ENCODE measurements at regions not wholly inside any gene's neighbourhood (a gene's known extent, or its start where the extent isn't known, plus 50 kb on each side); places are given as distances from the start of the nearest gene placed in this dataset.

DNA sequence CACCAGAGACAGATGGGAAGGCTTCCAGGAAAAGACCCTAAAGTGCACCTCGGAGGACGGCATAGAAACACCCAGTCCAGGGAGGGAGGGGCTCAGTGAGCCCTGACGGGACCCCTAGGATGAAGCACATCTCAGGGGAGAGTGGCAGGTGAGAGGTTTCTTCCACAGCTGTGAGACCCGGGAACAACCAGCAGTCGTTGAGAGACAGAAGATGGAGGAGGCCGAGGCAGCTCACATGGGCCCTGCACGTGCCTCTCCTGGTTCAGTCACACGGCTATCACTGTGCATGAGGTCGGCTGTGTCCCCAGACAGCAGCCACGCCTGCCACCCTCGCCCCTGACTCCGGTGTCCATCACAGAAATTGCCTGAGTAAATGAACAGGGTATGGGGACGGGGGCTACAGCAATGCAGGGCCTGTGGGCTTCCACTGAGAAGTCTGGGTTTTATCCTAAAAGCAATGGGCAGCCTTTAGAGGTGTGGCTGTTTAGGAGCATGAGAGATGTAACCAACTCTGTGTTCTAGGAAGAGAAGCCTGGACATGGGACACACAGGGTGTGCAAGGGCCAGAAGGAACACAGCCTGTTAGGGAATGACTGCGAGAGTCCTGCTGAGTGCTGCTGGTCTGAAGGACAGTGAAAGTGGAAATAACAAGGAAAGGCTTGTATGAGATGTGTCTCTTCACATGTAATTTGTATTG lies 102.0 kb downstream of the TMEM18 start:
- DNase-seq (ENCODE audit: low read depth) = no peak

GRCh38 chr2:573805-574392 lies 103.3 kb downstream of the TMEM18 start:
- no peak for DNase-seq (ENCODE audit: low read depth)

GRCh38 chr2:573025-573424 lies 104.2 kb downstream of the TMEM18 start:
- DNase-seq (ENCODE audit: low read depth) = no peak

DNA sequence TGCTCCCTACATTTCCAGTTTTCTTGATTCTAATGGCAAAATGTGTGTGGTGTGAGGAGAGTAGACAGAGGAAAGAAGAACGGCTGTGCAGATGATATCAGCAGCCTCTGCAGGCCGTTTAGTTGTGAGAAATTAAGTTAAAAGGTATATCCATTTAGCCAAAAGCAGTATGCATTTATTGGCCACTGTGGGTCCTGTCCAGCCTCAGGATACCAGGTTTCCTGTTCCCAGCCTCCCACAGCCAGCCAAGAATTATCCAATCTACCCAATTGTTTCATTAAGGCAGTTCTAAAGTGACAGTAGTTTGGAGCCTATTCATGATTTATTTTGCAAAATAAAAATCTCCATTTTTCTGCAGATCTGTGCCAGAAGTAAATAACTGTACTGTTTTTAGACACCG lies 107.5 kb downstream of the TMEM18 start:
- no peak for DNase-seq (ENCODE audit: low read depth)

- no peak for DNase-seq (ENCODE audit: low read depth)
Observed at GRCh38 chr2:568639-569235, 108.5 kb downstream of the TMEM18 start.

DNA sequence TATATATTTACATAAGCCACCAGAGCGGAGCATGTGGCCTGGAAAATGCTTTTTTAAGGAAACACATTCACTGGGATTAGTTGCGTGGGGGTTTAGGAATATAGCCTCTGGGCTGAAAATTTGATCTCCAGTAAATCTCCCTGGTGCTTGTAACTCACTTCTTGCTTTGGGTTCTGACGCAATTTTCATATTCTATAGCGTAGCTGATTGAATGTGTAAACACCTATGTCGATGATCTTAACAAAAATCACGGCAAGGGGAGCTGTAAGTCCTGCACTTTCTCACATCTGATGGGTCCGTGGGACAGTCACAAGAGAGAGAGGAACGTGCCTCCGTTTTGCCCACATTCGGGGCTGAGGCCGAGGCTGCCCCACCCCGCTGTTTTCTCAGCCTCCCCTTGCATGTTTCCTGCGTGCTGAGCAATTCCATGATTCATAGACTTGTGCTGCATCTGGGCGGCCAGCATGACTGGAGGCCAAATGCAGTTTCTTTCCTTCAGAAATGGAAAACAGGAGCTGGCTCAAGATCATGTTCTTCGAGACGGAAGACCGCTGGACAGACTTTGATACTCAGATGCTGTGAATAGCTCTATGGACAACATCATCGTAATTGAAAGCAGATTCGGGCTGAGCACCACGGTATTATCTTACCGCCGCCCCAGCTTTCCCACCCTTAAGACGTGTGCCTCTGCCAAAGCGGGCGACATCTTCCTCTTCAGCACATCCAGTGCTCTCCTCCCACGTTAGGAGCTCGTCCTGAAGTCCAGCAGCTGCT lies 109.2 kb downstream of the TMEM18 start:
- DNase-seq (ENCODE audit: low read depth) = no peak

DNA sequence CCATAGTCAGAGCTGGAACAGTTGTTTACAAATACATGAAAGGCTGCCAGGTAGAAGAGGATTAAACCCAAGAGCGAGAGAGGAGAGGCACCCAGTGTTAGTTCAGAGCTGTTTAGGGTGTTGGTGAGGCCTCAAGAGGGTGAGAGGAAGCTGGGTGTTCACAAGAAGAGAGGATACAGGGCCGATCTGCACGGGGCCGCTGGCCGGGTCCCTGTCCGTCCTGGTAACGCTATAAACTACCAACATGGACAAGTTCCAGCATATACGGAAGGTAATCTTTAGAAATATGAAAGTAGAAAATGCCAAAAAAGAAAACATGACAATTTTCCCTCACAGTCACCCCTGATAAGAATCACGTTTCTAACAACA lies 109.7 kb downstream of the TMEM18 start:
- no peak for DNase-seq (ENCODE audit: low read depth)

DNA sequence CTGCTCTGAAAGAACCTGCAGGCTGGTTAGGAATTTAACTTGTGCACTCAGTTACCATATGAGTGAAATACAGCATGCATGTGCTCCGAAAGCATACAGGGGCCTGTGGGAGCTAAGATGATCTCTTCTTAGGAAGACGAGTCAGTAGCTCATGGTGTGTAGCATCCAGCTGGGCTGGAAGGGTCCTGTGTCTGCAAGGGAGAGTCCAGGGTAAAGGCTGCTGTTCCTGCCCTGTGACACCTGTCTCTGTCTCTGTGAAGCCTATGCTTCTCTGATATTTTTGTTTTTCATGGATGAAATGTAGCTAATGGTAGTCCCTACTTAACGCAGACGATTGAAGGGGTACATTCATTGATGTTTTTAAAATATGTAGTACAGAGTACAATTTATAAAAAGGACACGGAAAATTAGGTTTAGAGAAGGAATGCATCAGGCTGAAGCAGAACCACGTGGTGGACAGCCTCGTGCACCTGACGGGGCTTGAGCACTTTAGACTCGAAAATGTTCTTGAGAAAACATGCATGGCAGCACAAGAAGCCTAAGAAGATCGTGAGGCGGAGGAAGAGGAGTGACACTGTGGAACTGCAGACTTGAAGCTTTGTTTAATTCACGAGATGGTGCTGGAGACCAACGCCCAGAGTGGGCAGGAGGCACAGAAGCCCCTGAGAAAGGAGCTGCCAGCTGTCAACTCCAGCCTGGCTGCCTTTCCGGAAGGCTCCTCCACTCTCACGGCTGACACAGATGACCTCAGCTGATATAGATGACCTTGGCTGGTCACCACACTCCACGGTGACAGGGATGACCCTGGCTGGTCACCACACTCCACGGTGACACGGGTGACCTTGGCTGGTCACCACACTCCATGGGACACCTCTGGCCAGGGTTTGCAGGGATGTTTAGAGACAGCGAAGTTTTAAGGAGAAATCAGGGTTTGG lies 110.6 kb downstream of the TMEM18 start:
- no peak for DNase-seq (ENCODE audit: low read depth)

DNA sequence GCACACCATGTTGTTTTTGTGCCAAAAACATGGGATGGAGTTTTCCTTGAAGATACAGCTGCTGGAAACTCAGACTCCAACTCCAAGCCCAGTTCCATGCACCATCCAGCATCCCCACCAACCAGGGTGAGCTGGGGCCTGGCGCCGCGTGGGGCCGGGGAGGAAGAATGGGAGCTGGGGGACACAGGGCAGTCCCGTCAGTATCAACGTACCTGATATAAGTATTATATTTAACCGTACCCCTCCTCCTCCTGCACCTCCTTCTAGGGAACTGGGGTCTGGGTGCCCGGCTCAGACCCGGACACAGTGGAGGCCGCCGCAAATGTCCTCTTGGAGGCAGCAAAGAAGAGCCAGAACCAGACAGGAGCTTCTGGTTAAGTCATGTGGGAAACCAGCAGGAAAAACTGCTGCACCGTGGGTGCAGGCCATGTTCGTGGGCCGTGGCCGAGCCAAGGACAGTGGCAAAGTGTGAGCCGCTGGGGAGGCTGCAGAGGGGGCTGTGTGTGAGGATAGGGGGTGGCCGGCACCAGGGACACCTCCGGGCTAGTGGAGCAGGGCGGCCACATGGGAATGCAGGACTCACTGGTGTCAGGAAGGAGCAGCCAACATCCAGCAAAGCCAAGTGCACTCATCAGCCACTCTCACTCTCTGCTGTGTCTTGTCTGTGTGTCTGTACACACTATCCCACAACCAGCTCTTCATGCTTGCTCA lies 112.6 kb downstream of the TMEM18 start:
- no peak for DNase-seq (ENCODE audit: low read depth)

DNA sequence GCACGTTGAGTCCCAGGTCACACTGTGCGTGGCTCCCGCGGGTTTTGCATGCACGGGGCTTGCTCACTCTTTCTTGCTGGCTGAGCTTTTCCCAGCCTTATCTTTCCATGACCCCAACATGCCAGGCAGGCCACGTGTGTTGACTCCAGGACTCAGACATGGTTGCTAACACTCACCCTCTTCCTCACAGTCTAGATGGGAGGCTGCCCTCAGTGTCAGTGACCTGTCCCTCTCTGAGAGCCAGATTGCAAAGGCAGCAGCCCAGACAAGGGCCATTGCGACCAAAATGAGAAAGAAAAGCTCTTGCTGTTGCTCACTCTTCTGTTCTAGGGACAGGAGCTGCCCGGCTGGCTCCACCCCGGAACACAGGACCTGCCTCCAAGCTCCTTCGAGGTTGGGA lies 113.7 kb downstream of the TMEM18 start:
- DNase-seq (ENCODE audit: low read depth) = no peak

DNA sequence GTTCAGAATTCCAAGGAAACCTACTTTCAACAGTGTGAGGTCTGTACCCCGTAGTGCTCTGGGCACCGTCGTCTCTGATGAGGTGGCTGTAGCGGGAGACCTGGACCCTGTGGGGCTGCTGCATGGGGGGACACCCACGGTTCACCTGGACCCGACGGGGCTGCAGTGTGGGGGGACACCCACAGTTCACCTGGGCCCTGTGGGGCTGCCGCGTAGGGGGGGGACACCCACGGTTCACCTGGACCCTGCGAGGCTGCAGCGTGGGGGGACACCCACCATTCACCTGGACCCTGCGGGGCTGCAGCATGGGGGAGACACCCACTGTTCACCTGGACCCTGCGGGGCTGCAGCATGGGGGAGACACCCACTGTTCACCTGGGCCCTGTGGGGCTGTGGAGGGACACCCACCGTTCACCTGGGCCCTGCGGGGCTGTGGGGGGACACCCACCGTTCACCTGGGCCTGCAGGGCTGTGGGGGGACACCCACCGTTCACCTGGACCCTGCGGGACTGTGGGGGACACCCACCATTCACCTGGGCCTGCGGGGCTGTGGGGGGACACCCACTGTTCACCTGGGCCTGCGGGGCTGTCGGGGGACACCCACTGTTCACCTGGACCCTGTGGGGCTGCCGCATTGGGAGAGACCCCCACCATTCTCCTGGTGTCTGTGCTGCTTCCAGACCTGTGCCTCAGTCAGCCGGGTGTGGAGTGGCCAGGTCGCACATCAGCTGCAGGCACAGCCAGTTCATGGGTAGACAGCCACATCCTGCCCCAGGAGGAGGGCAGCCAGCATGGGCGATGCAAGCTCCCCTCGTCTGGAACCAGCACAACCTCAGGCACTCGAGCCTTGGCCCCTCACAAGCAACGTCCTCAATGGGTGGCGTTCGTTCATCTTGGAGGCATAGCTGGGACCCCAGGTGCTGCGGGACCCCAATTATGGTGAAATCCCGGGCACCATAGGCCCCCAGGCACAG lies 114.5 kb downstream of the TMEM18 start:
- no peak for DNase-seq (ENCODE audit: low read depth)

GRCh38 chr2:558879-559278 lies 118.3 kb downstream of the TMEM18 start:
- DNase-seq (ENCODE audit: low read depth) = no peak

DNA sequence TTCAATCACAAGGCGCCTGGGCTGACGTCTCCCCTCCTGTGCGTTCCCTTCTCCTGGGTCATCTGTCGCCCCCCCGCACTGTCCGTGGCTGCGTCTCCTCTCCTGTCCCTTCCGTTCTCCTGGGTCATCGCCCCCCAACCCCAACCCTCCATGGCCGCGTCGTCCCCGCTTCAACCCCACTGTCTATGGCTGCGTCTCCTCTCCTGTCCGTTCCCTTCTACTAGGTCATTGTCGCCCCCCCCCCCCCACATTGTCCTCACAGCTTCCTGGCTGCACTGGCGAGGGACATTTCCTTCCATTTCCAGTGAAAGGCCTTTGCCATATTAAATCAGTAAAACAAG lies 118.9 kb downstream of the TMEM18 start:
- DNase-seq (ENCODE audit: low read depth) = no peak

- no peak for DNase-seq (ENCODE audit: low read depth)
Observed at GRCh38 chr2:557635-558301, 119.4 kb downstream of the TMEM18 start.

DNA sequence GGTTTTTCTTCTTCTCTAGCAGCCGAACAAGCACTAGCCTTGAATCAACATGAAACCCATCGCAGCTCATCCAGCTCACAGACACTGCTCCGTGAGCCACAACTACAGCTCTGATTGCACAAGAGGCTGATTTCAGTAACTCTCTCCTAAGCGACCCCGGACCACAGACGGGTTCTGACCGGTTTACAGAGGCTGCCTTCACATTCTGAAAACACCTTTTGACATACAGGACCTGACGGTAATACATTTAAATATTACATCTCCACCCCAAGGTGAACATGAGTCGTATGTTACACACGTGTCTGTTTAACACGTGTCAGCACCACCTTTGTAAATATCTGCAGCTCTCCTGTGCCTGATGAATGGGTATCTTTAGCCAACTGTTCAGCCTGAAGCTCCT lies 120.7 kb downstream of the TMEM18 start:
- no peak for DNase-seq (ENCODE audit: low read depth)

DNA sequence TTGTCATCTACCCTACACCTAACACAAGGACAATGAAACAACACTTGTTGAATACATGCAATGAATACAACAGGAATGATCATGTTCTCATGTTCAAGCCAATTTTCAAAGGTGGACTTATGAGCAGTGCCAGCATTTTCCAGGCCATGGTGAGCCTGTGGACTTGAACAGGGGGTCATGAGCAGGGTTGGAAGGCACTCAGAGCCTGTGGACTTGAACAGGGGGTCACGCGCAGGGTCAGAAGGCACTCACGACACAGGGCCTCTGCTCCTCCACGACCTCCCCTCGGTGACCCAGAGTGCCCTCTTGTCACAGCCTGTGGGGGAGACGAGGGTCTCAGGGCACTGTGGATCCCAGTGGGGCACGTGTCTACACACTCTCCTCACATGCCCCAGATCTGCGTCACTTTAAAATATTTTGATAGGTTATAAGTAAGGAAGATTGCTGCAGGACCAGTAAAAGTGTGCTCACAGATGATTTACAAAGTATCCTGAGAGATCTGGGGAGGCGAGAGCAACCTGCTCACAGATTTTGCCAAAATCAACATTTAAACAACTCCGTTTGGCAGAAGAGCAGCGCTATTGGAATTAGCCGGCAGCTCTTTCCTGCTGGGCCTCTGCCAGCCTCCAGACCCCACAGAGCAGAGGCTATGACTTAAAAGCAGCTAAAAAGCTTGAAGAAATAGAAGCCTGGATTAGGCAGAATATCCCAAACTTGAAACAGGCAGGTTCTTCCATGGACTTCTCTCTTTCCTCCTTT lies 121.9 kb downstream of the TMEM18 start:
- no peak for DNase-seq (ENCODE audit: low read depth)

DNA sequence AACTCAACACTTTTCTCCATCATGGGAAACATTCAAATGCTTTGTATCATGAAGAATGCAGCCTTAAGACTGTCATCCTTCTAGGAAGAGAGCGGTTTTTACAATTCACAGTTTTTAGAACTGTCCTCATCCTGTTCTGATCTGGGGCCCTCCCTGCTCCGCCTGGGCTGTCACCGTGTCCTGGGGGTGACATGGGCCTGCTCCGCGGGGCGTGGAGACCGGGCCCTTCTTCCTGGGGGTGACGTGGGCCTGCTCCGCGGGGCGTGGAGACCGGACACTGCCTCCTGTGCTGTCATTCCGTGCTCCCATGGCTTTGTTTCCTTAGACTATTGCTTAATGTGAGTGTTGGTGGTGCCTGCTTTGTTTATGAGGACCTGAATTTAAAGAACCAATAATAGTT lies 122.8 kb downstream of the TMEM18 start:
- no peak for DNase-seq (ENCODE audit: low read depth)

GRCh38 chr2:552906-553305 lies 124.3 kb downstream of the TMEM18 start:
- DNase-seq (ENCODE audit: low read depth) = no peak

- DNase-seq (ENCODE audit: low read depth) = no peak
Observed at GRCh38 chr2:551621-552020, 125.6 kb downstream of the TMEM18 start.

Measured in CMK (cell line).